ENCODE measurements at regions not wholly inside any gene's neighbourhood (a gene's known extent, or its start where the extent isn't known, plus 50 kb on each side); places are given as distances from the start of the nearest gene placed in this dataset.

GRCh38 chr19:30648866-30649862, 277.0 kb downstream of the ZNF536 start:
- DNase-seq: no peak

DNA sequence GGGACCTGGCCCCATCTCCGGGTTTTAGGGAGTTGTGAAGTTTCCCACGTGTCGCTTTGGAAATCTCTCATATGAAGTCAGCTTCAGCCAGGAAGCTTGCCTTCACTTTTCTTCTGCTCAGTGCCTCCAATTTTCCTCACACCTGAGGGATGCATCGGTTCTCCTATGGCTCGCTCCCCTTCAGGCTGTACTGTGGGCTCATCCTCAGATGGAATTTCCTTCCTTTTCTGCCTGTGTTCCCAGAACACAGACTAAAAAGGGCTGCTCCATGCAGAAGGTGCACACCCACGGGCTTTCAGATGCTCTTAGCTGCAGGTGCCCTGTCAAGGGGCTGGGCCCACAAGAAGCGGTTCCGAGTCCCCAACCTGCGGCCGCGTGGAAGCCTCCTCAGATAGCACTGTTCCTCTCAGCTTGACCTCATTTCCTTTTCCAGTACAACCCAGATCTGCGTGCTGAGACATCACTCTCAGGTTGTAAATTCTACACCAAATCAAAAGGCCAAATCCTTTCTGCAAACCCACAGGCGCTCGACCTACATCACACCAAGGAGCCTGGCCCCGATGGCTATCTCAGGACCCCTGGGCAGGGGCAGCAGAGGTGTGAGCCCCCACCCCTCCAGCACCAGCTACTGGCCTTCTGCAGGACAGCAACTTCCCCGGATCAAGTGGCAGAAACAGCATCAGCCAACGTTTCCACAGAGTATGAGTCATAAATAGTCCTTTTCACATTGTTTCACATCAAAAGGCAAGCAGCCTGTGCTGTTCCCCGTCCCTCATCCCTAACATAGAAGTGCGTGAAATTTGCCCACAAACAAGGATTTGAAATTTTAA, 275.9 kb downstream of the ZNF536 start:
- DNase-seq: no peak

- DNase-seq: no peak
Observed at GRCh38 chr19:30646806-30647205, 274.6 kb downstream of the ZNF536 start.

DNA sequence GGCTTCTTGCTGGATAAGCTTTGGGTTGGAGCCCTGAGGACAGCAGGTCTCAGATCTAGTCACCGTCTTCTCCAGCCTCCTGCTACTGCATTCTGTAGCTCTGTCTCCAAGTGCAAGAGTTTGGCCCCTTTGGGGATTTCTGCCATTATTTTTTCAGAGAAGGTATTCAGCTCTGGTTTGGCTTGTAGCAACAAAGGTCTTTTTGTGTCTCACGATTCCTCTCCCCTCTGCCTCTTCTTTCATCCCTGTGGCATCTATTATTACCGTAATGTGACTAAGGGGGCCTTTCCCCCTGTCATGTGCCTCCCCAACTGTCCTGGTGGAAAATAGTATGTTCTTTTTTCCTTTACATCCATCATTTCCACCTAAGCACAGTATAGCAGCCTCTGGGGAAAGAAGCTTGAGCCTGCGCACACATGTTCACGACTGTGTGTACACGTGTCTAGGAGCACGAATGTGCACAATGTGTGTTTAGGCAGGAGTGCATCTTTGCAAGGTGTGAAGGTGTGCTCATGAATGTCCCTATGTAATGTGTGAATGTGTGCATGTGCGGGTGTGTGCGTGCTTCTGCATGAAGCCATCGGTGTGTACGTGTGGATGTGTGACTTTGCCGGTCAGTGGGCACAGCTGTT, 273.9 kb downstream of the ZNF536 start:
- no peak for DNase-seq

DNA sequence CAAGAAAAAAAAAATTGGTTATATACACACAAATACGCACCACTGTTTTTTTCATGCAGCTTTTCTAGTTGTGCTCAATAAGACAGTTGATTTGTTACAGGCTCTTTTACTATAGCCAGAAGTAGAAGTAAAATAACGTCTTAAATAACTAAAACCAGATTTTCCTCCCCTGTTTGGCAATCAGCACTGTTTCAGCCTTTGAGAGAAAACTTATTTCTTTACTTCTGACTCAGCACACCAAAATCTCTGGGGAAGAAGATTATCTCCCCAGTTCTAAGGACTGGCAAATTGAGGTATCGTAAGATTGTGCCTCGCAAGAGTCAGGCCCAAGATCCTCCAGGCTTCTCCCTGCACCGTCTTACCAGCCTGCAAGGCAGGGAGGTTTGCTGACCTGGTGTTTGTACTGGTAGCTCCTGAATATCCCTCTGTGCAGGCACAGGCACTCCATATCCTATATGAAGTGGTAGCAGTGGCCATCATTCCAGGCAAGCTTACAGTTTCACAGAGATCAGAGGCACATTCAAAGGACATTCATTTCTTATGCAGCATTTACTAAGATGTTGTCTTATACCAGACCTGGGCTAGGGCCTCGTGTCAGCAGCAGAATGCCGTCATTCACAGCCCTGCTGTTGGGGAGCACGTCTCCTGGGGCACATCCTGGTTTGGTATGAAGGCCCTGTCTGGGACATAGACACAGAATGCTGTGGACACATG, 268.2 kb downstream of the ZNF536 start:
- no peak for DNase-seq

DNA sequence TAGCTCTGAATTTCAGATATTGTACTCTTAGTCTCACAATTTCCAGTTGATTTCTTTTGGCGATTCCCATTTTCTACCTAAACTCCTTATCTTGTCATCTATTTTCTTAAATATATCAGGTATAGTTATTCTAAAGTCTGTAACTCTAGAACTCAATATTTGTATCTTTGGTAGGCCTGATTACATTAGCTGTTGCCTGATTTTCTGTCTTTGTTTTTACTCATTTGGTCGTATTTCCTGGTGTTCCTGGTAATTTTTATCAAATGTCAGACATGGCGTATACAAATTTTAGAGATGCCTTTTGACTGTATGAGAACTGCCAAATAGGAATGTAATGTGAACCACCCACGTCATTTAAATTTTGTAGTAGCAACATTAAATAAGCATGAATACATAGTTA, 266.7 kb downstream of the ZNF536 start:
- no peak for DNase-seq

- no peak for DNase-seq
Observed at GRCh38 chr19:30637926-30638325, 265.7 kb downstream of the ZNF536 start.

DNA sequence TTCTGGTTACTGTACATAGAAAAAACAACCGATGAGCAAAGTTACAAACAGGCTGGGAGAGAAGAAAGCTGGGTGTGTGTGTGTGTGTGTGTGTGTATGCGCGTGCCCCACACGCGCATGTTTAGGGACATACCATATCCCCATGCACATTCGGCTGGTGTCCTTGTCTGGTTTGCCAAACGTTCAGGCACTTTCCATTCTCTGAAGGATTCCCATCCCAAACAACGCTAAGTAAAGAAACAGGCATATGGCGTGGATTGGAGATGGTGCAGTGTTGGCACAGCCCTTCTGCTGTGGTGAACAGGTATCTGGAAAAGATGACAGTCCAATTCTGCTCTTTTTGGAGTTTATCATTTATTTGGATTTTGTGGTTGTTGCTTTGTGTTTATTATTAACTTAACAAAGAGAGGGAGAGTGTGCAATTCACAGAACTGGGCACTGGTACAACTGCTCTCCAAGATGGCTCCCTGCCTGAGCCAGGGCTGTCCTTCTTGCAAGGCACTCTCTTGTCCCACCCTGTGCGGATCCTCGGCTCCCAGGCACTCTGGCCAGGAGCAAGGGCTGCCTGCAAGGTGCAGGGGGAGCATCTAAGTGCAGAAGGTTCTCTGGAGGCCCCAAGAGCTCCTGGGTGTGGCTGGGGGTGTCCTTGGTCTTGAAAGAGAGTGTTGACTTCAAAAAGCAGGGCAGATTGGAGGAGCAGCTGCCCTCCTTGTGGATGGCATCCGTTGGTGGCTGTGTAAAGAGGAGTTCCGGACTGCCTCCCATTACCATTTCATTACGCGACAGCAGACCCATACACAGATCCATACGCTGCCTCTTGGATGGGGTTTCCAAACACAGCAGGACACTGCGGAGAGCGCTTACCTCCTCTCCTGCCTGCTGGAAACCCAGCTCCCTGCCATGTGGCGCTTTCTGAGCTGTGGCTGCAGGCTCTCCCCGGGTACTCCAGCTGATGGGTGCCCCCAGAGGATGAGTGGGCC, 263.1 kb downstream of the ZNF536 start:
- no peak for DNase-seq

DNA sequence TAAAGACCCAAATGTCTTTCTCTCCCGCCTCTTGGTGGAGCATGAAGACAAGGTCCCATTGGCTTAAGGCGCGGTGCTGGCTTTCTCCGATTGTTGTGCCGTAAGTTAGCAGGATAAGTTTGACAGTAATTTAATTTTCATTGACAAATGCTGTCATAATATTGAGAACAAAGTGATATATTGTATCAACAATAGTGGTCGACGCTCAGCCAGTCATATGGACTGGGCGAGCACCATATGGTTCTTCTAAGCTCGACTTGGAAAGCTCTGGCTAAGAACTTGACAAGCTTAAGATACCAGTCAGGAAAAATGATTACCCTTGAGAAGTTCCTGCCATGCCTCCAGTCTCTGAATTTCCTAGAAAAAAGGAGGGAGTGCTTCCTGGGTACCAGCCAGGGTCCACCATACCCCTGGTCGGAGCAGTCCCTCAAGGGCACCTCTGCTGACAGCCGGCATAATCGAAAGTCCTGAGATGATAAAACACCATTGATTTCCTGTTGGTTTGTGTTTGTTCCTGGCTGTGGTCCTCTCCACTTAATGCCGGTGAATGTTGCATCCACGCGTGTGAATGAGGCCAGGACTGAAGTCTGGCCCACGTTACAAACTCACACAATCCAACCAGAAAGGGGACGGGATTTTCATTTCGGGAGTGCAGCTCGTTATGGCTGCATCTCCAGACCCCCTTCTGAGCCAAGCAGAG, 262.1 kb downstream of the ZNF536 start:
- DNase-seq: no peak

DNA sequence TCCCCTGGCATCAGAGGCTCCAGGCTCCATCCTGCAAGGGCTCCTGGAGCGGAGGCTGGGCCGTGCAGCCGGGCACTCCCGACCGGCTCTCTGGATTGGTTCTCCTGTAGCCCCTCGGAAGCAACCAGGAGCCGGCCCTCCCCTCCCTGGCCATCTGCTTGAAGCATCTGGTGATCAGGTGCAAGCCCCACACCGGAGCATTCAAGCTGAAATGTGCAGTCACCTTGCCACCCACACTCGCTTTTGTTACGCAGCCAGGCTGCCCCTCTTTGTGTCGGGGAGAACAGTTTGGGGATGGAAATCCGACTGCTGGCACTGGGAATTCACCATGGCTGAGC, 258.8 kb downstream of the ZNF536 start:
- DNase-seq: no peak

DNA sequence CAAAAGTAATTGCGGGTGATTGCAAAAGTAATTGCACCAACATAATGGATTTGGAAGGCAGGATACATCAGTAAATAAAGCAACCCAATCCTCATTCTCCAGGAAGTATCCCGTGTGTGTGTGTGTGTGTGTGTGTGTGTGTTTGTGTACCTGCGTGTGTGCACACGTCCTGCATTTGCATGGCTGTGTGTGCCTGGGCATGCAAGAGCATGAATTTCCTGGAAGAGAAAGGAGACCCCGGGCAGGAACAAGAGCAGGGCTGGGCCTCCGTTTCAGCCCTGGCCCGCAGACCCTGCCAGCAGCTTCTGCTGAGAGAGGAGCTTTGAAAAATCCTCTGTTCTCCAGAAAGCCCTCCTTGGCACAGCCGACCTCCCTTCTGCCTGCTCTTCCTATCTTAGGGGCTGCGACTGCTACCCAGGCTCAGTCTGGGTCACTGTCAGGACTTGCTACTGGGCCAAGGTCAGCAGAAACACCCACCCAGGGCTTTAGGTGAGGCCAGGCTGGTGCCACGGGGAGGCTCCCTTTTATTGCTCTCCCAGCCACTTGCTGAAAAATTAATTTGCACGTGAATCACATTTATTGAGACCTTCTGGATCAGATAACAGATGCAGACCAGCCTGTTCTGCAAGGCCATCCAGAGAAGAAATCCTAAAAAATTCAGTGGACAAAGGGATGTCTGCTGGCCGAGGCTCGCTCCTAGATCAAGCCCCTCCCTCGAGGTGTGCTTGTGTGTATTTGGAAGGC, 258.3 kb downstream of the ZNF536 start:
- no peak for DNase-seq

DNA sequence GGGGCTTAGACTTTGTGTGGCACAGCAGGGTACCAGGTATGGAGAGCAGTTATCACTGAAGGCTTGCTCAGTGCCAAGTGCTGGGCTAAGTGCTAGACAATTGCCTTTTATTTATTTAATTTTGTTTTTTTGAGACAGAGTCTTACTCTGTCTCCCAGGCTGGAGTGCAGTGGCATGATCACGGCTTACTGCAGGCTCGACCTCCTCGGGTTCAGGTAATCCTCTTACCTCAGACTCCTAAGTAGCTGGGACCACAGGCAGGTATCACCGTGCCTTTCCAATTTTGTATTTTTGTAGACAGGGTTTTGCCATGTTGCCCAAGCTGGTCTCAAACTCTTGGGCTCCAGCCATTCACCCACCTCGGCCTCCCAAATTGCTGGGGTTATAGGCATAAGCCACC, 256.9 kb downstream of the ZNF536 start:
- no peak for DNase-seq

DNA sequence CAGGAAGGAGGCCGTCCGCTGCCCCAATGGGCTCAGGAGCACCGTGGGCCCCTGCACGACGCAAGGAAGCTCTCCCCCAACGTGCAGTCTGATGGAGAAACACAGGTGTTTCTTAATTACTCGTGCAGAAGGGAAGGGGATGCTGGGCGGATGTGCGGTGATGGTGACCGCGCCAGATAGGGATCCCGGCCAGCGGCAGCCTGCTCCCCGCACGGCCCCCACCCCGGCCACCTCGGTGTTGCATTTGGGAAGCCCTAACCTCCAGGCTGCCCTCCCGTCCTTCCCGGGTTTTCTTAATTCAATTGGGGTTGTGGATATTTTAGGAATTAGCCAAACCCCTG, 254.4 kb downstream of the ZNF536 start:
- no peak for DNase-seq

DNA sequence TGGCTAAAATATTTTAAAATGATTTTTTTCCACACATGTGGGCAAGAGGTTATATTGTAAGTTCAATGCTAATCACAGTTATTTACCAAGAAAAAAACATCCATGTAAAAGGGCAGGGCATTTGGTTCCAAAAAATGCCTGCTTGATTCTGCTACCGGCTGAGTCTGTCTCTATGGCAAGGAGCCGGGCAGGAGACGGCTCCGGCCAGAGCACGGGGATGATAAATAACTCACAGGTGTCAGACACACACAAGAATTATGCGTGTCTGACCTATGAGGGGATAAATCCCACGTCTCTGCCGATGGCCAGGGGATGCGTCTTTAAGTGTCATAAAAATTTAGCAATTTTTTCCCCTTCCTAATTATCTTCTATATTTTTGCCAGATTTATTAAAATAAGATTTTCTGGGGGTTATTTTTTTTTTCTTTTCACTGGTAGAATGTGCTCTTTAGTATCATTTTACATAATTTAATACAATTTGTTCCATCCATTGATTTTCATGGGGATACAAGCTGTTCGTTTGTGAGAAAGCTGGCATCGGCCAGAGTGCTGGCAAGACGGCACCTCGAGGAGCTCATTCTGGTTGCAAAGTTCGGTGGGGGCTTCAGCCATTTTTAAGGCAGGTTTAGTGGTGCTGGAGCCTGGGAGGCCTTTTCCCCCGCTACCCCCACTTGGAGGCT, 253.9 kb downstream of the ZNF536 start:
- DNase-seq: no peak

DNA sequence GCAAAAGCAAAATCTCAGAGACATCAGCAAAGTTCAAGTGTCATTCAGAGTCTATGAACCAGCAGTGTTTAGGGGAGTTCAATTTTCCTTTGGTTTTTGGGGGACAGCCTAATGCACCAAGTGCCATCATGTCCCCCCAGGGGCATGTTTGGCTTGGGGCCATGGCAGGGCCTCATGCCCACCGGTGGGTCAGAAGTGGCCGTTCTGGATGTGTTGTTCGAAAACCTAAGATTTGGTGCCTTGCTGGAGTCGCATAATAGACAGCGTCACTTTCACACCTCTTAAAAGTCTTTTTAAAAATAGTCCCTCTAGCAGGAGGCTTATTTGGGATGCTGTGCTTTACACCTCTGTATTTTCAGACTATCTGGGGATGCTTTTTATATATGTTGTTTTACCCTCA, 250.1 kb downstream of the ZNF536 start:
- no peak for DNase-seq

DNA sequence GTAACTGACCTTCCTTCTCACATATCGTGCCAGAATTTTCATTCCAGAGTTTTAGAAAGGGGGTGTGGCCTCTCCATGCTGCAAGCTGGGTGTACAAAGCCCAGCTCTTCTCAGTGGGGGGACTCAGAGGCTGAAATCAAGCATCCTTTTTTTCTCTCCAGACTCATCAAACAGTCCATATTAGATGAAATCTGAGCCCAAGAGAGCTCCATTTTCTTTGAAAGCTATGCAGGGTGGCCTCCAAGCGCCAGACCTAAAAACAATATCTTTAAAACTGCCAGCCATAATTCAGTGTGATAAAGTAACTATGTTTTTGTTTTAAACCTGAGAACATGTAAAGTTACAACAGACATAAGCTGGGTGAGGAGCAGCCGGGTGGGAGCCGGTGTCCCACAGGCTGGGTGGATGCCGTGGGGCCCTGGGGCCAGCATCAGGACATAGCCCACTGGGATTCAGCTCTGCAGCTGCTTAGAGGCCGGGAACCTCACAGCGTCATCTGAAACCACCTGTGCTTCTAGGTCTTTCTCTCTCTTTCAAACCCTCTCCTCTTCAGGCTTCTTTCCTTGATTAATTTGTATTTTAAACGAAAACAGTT, 249.2 kb downstream of the ZNF536 start:
- no peak for DNase-seq

DNA sequence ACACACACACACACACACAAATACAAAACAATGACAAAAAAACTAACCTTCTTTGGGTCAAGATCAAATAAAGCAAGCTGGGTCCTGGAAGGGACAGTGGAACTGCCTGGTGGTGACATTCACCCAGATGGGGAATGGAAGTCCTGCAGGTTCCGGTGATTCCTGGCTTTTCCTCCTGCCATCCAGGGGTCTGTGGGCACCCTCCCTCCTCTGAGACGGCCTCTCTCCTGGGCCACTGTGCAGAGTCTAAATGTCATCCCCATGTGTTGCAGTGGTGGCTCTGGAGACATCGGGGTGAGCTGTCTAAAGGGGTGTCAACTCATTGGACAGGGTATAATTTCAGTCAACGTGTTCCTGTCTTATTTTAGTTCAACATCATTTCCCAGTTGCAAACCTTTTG, 248.2 kb downstream of the ZNF536 start:
- no peak for DNase-seq

DNA sequence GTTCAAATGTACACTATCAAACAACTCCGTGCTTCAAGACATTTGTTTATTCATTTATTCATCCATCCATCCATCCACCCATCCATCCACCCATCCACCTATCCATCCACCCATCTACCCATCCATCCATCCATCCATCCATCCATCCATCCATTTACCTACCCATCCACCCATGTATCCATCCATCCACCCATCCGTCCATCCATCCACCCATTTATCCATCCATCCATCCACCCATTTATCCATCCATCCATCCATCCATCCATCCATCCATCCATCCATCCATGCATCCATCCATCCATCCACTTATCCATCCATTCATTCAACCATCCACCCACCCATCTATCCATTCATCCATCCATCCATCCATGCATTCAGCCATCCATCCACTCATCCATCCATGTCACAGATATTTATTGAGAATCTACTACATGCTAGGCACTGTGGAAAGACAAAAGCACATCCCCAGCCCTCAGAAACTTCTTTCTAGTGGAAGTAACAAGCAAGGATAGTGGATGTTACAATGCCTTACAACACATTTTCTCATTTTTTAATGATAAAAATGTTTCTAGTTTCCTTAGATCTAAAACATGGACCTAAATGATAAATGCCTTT, 237.6 kb downstream of the ZNF536 start:
- DNase-seq: no peak

- no peak for DNase-seq
Observed at GRCh38 chr19:30608471-30608870, 236.3 kb downstream of the ZNF536 start.
